ENCODE measurements at regions not wholly inside any gene's neighbourhood (a gene's known extent, or its start where the extent isn't known, plus 50 kb on each side); places are given as distances from the start of the nearest gene placed in this dataset.

GRCh38 chr12:24535334-24536069, 413.4 kb downstream of the BCAT1 start:
- no peaks in the 10 kb centered on the region for H3K27me3 ChIP-seq (replicated peaks in 1 of 4; ENCODE audit: control extremely low read depth in 1 of 4, control insufficient read depth in 3 of 4, insufficient read depth in 4 of 4, low read length in 3 of 4)
- Mint-ChIP-seq H3K27me3 (no peaks in the 10 kb centered on the region), H3K27ac (no peak overlapping the region), H3K4me3 (peak overlapping the region; percentile 35), H3K4me1 (peaks cover 9% of the 10 kb centered on the region), H3K9me3 (ENCODE audit: insufficient read depth) (no peaks in the 10 kb centered on the region)
- no peaks in the 10 kb centered on the region for H3K79me2 ChIP-seq (ENCODE audit: control insufficient read depth, insufficient read depth, low read length)
- H3K4me3 ChIP-seq (ENCODE audit: control extremely low read depth in 1 of 5, extremely low read depth in 1 of 5, insufficient read depth in 1 of 5, low read depth in 2 of 5, low read length in 4 of 5): no peak overlapping the region
- intact Hi-C loops (cut with micrococcal nuclease): no loop called here
- WGBS (ENCODE audit: insufficient coverage): 87% methylated on average over 4 of the region's 6 CpGs
- ATAC-seq (ENCODE audit: low read depth): no peak
- H3K4me1 ChIP-seq (ENCODE audit: control insufficient read depth in 2 of 2, insufficient read depth in 2 of 2, low read length in 2 of 2): peaks cover 0 to 5% of the 10 kb centered on the region in 2 donors
- no peak overlapping the region for H3K4me2 ChIP-seq (replicated peaks; ENCODE audit: low read depth, low read length, poor library complexity, severe bottlenecking)
- ChIA-PET POLR2A (no interaction called here), CTCF (interaction anchor here (1.2 kb wide), 1 partner anchor 19 kb away, joined by 3 read pairs; no protein-coding TSS in a partner anchor)
- H2AFZ ChIP-seq (ENCODE audit: insufficient read depth, low read depth, low read length, poor library complexity, severe bottlenecking): no peak overlapping the region
- H3K9ac ChIP-seq (ENCODE audit: low read length): no peak overlapping the region
- H3K36me3 ChIP-seq (replicated peaks in 1 of 2; ENCODE audit: control extremely low read depth in 1 of 2, control insufficient read depth in 1 of 2, extremely low read depth in 1 of 2, insufficient read depth in 2 of 2, low read length in 1 of 2): no peaks in the 10 kb centered on the region
- H3K27ac ChIP-seq (ENCODE audit: low read length in 2 of 2): no peak overlapping the region
- no peak for TF ChIP-seq EZH2 (IDR thresholded peaks at IDR 0.05; ENCODE audit: borderline replicate concordance, insufficient read depth, low read depth, low read length, poor library complexity, severe bottlenecking)
- TF ChIP-seq, protein P1, sequence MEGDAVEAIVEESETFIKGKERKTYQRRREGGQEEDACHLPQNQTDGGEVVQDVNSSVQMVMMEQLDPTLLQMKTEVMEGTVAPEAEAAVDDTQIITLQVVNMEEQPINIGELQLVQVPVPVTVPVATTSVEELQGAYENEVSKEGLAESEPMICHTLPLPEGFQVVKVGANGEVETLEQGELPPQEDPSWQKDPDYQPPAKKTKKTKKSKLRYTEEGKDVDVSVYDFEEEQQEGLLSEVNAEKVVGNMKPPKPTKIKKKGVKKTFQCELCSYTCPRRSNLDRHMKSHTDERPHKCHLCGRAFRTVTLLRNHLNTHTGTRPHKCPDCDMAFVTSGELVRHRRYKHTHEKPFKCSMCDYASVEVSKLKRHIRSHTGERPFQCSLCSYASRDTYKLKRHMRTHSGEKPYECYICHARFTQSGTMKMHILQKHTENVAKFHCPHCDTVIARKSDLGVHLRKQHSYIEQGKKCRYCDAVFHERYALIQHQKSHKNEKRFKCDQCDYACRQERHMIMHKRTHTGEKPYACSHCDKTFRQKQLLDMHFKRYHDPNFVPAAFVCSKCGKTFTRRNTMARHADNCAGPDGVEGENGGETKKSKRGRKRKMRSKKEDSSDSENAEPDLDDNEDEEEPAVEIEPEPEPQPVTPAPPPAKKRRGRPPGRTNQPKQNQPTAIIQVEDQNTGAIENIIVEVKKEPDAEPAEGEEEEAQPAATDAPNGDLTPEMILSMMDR (IDR thresholded peaks at IDR 0.05): no peak
- no peaks in the 10 kb centered on the region for H4K20me1 ChIP-seq (ENCODE audit: control insufficient read depth, insufficient read depth, low read length, poor library complexity, severe bottlenecking)
- no peak for DNase-seq
- no peaks in the 10 kb centered on the region for H3K9me3 ChIP-seq (ENCODE audit: control extremely low read depth in 1 of 3, control insufficient read depth in 2 of 3, insufficient read depth in 1 of 3, low read length in 2 of 3)

DNA sequence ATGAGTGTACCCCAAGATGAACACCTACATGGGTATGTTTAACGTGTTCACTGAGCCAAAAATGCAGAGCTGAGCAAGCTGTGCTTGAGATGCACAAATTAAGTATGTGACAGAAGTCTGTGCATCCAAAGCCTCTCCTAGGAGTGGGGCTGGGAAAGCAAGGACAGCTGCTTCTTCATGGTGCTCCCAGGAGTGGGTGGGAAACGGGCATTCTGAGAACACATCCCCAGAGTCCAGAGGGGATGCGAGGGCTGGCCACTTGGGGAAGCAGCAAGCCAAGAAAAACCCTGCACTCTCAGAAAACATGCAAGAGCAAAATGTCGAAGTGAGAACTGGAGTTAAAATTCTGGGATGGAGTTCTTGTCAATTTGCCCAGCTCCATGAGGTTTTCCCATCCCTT, 414.3 kb downstream of the BCAT1 start:
- Histone ChIP-seq H3K9me3 (ENCODE audit: control extremely low read depth in 1 of 3, control insufficient read depth in 2 of 3, insufficient read depth in 1 of 3, low read length in 2 of 3) (no peaks in the 10 kb centered on the region), H4K20me1 (ENCODE audit: control insufficient read depth, insufficient read depth, low read length, poor library complexity, severe bottlenecking) (no peaks in the 10 kb centered on the region), H3K9ac (ENCODE audit: low read length) (no peak overlapping the region), H3K79me2 (ENCODE audit: control insufficient read depth, insufficient read depth, low read length) (no peaks in the 10 kb centered on the region), H3K4me3 (ENCODE audit: control extremely low read depth in 1 of 5, extremely low read depth in 1 of 5, insufficient read depth in 1 of 5, low read depth in 2 of 5, low read length in 4 of 5) (no peak overlapping the region), H3K4me1 (ENCODE audit: control insufficient read depth in 2 of 2, insufficient read depth in 2 of 2, low read length in 2 of 2) (peaks cover 0 to 5% of the 10 kb centered on the region in 2 donors), H3K4me2 (replicated peaks; ENCODE audit: low read depth, low read length, poor library complexity, severe bottlenecking) (no peak overlapping the region), H3K36me3 (replicated peaks in 1 of 2; ENCODE audit: control extremely low read depth in 1 of 2, control insufficient read depth in 1 of 2, extremely low read depth in 1 of 2, insufficient read depth in 2 of 2, low read length in 1 of 2) (no peaks in the 10 kb centered on the region), H3K27ac (ENCODE audit: low read length in 2 of 2) (no peak overlapping the region), H2AFZ (ENCODE audit: insufficient read depth, low read depth, low read length, poor library complexity, severe bottlenecking) (no peak overlapping the region), H3K27me3 (replicated peaks in 1 of 4; ENCODE audit: control extremely low read depth in 1 of 4, control insufficient read depth in 3 of 4, insufficient read depth in 4 of 4, low read length in 3 of 4) (no peaks in the 10 kb centered on the region)
- WGBS (ENCODE audit: insufficient coverage): 83% methylated on average over 1 of the region's 4 CpGs
- TF ChIP-seq, protein P1 (IDR thresholded peaks at IDR 0.05): no peak
- TF ChIP-seq EZH2 (IDR thresholded peaks at IDR 0.05; ENCODE audit: borderline replicate concordance, insufficient read depth, low read depth, low read length, poor library complexity, severe bottlenecking): no peak
- POLR2A ChIA-PET: no interaction called here
- Mint-ChIP-seq H3K9me3 (ENCODE audit: insufficient read depth) (no peaks in the 10 kb centered on the region), H3K27me3 (no peaks in the 10 kb centered on the region), H3K4me3 (no peak overlapping the region), H3K4me1 (peaks cover 9% of the 10 kb centered on the region), H3K27ac (no peak overlapping the region)
- ATAC-seq (ENCODE audit: low read depth) (no peak), DNase-seq (no peak)
- CTCF ChIA-PET: no interaction called here
- intact Hi-C loops (cut with micrococcal nuclease): no loop called here
